SH-SY5Y (cell line): ENCODE measurements at regions not wholly inside any gene's neighbourhood (a gene's known extent, or its start where the extent isn't known, plus 50 kb on each side); places are given as distances from the start of the nearest gene placed in this dataset.

Experiments used
- GATA2 ChIP-seq: IDR thresholded peaks from 2 replicates; pipeline ENCODE4 v1.6.1; 2011; ENCODE audit warnings: mild to moderate bottlenecking, low read depth, low read length
- GATA3 ChIP-seq: IDR thresholded peaks from 2 replicates; pipeline ENCODE4 v1.6.1; 2011; ENCODE audit warnings: low read depth, mild to moderate bottlenecking, low read length, moderate library complexity

DNA sequence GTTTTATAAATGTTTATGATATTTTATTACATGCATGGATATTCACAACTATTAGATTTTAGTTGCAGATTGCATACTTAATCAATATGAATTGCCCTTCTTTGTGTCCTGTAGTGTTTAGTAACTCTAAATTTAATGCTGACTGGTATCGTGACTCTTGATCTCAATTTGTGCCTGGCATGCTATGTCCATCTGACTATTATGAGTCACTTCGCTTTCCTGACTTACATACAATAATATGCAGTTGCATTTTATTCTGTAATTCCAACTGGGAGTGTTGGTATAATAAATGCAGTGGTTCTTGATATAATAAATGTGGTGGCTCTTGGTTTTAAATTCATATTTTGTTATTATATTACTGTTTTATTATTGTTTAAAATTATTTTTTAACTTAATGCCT is 277.5 kb downstream of the LIG4 start:
- TF ChIP-seq GATA2 (0 out of 2 replicates have a peak, but pooled peaks have one; percentile 21), GATA3 (peak; percentile 72; the same call in 1 of the 2 replicates)

DNA sequence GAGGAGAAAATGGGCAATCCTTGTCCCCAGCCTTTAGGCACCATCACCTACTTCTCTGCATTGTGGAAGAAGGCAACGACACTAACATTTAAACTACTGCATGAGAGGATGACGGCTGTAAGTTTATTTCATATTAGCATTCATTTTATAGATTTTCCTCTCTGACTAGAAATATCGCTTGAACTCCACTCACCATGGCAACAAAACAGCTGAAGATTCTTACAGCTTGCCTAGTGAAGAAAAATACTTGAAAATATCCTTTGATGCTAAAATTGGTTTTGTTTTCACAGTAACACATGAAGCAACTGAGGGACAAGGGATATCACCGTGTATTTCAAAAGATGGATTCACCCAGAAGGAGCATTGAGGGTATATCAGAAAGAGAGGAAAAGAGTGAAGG is 284.3 kb downstream of the LIG4 start:
- TF ChIP-seq GATA3 (no peak), GATA2 (no peak)

DNA sequence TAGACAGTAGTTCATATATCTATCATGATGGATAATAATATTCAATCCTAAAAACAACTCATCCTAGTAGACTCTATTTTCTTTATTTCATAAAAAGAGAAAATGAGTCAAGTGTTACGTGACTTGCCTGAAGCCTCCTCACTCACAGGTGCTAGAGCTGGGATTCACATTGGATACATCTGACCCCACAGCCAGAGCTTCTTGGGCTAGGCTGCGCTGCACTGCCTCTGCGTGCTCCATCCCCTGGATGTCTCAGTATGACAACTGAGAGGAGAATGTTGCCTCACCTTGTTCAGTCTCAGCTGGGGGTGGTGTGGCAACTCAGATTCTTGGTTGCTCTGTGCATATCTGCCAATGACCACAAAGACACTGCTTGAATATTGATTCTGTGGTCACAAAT is 286.6 kb downstream of the LIG4 start:
- TF ChIP-seq GATA3: no peak
- no peak for TF ChIP-seq GATA2

DNA sequence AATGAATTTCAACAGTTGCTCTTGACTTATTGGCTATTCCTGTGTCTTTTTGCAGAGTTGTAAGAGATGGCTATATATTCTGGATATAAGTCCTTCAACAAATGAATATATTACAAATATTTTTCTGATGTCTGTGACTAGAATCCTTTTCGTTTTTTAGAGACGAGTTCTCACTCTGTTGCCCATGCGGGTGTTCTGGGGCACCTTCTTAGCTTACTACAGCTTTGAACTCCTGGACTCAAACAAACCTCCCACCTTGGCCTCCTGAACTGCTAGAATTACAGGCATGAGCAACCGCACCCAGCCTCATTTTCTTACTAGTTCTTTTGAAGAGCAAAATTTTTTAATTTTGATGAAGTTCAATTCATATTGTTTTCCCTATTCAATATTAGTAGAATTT is 287.8 kb downstream of the LIG4 start:
- no peak for TF ChIP-seq GATA2
- no peak for TF ChIP-seq GATA3

DNA sequence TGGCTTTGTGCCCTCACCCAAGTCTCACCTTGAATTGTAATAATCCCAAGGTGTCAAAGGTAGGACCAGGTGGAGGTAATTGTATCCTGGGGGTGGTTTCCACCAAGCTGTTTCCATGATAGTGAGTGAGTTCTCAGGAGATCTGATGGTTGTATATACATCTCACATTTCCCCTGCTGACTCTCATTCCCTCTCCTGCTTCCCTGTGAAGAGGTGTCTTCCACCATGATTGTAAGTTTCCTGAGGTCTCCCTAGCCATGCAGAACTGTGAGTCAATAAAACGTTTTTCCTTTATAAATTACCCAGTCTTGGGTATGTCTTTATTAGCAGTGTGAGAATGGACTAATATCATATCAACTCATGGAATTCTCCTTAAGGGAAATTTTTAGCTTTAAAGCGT is 302.6 kb downstream of the LIG4 start:
- TF ChIP-seq GATA2 (no peak), GATA3 (no peak)

DNA sequence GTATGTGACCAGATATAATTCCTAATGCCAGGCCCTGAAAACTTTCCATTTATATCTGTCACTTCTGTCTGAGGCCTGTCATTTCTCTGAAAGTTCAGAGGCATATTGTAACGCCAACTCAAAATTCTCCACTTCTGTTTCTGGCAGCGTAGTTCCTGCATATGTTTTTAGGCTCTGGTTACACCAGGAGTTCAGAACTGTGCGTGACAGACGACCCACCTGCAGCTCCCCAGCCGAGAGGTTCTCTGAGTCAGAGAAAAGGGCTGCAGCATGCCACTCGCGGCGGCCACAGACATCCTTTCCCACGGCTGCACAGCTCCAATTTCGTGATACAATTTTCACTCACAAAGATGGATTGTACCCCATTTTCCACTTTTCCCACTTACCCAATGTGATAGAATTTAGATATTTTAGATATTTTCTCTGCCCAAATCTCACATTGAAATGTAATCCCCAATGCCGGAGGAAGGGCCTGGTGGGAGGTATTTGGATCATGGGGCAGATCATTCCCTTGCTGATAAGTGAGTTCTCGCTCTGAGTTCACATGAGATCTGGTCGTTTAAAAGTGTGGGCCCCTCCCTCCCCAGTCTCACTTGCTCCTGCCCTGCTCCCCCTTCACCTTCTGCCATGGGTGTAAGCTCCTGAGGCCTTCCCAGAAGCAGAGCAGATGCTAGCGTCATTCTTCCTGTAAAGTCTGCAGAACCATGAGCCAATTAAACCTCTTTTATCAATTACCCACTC is 308.1 kb downstream of the LIG4 start:
- no peak for TF ChIP-seq GATA3
- no peak for TF ChIP-seq GATA2

DNA sequence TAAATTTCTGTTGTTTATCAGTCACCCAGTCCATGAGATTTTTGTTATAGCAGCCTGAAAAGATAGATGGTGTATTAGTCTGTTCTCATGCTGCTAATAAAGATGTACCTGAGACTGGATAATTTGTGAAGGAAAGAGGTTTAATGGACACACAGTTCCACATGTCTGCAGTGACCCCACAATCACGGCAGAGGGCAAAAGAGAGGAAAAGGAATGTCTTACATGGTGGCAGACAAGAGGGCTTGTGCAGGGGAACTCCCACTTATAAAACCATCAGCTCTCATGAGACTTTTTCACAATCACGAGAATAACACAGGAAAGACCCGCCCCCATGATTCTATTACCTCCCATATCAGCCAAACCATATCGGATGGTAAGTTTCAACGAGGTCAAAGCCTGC is 309.2 kb downstream of the LIG4 start:
- TF ChIP-seq GATA2 (no peak), GATA3 (no peak)

DNA sequence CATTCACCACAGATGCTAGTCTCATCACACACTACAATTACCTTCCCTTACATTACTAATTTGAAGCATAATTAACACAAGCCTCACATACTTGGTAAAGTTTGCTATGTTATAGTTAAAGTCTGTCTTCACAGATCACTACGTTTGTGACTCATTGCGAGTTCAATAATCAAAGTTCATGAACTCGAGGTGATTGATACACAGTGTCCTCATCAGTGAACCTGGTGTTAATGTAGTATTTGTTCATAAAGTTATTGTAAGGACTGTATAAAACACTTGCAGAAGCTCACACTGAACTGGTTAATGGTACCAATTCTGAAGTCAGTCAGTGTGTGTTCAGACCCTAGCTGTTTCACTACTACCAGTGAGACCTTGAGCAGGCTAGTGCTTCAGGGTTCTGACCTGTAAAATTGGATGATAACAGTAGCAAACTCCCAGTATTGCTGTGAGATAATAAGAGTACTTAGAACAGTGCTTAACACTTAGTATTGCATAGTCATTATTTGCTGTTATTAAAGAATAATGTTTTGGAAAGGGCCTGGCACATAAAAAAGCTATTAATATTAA is 313.3 kb downstream of the LIG4 start:
- TF ChIP-seq GATA3 (no peak), GATA2 (no peak)

DNA sequence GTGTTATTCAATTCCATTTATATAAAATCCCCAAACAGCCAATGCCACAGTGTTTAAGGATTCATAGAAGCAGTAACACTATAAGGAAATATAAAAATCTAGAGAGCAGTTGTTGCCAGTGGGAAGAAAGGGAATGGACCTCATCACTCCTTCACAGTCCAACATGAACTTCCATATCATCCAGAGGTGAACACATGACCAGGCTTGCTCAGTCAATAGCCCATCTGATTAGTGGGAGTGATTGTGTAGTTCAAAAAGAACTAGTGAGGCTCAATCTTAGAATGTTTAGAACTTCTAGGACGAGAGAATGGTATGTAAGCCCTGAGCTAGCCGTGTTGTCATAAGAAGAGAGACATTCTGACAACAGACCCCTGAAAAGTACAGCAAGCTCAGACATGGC is 314.1 kb downstream of the LIG4 start:
- no peak for TF ChIP-seq GATA3
- TF ChIP-seq GATA2: no peak

DNA sequence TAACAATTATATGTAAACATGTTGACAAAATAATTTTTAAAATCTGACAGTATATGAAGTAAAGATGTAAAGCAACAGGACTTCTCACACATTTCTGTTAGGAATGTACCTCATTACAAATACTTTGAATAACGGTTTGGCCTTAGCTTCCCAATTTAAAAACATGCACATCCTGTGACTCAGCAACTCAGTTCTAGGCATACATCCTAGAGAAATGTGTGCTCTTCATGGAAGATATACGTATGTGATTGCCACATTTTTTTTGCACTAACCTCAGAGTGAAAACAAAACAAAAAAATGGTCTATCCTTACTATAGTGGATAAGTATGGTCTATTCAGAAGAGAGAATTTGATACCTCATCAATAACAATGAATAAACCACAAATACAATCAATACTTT is 314.6 kb downstream of the LIG4 start:
- TF ChIP-seq GATA2: no peak

DNA sequence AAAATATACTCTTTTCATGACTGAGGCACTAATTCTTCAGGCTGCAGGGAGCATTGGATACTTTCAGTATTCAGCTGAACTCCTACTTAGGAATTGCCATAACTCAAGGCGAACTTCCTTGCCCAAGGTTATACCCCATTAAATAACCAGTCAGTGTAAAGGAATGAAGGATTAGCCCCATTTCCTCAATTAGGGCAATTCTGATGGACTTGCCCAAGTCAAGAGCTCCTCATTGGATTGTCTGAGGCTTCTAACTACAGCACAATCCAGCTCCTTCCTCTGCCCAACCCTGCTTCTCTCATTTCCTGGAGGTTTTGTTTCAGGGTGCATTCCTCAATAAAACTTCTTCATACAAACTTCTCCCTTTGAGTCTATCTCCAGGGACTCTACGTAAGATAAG is 329.2 kb downstream of the LIG4 start:
- TF ChIP-seq GATA3 (no peak), GATA2 (no peak)

DNA sequence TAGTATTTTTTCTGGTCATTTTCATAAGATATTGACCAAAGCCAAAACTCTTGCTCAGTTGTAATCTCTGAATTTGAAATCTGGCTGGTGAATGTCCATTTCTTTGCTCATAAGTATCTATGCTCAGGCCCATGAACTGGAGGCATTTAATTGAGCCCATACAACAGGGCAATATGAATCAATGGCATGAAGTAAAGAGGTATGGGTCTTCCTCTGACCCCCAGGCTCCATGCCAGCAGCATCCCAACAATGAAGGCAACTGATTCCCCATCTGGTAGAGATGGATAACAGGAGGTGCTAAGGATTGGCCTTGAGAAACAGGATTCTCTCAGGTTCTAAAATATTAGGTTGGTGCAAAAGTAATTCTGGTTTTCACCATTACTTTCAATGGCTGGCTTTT is 330.8 kb downstream of the LIG4 start:
- TF ChIP-seq GATA3 (no peak), GATA2 (no peak)

DNA sequence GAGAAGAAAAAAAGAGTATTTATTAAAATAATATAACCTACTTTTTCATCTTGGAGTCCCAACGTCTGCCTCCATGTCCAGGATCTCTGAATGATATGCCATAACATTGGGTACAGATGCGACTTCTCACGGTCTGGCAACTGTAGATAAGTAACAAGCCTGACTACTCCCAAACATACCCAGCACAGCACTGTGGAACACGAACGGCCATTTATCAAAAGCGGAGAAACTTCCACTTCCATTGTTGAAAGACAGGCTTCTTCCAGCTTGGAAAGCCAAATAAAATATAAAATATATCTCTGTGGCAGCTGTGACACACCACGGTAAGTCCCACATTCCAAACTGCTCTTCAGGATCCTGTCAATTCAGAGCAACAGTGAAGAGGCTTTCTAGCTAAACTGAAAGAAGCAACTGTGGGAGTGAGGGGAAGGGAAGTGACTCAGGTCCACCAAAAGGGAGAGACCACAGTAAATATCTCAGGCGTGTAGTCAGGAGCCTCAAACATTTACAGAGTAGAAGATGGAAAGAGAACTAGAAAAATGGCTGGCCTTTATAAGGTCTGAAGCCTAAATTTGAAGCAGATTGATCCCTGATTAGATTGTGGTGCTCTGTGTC is 331.7 kb downstream of the LIG4 start:
- TF ChIP-seq GATA2 (no peak), GATA3 (no peak)

DNA sequence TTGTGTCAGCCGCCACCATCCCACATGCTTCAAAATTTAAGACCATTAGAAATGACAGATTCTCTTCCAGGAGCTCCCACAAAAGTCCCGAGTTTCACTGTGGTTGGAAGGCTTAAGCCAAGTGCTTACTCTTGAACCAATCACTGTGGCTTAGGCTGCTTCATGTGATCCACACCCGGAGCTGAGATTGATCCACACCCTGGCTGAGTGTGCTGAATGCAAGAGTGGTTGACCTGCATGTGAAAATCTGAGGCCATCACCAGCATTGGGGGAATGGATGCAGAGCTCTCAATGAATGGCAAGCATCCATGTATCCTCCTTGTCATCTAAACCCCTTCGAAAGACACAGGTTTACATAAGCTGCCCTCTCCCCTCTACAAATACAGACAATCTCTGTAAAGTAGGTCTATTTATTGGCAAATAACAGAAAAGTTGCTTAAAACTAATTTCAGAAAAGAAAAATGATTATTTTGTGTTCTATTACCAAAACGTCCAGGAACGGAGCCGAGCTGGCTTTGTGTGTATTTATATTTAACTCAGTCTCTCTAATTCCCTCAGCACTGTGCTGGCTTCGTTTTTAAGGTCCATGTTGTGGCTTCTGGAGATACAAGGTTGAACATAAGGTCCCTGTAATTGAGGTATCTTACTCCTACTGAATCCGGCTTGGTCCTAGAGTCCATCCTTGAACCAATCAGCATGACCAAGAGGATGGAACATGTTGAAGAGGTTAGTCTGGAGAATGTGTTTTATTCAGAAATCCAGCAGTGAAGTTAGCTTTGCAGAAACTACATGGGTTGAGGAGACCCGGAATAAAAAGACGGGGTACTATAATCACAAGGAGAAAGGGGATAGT is 332.4 kb downstream of the LIG4 start:
- TF ChIP-seq GATA3 (no peak), GATA2 (no peak)
